MM.1S (cell line): ENCODE measurements at regions not wholly inside any gene's neighbourhood (a gene's known extent, or its start where the extent isn't known, plus 50 kb on each side); places are given as distances from the start of the nearest gene placed in this dataset.

Experiments used
- CTCF ChIP-seq: fragments of 300-600 bp; sonication (generic); IDR thresholded peaks from 2 replicates; pipeline ENCODE4 v1.5.1; 2016; ENCODE audit warnings: antibody characterized with exemption, low read length, mixed read lengths
- EZH2 ChIP-seq: fragments of 300-600 bp; sonication (generic); optimal IDR thresholded peaks from 2 replicates; pipeline ENCODE3; 2017; ENCODE audit warnings: low read depth, mild to moderate bottlenecking, antibody characterized with exemption, low read length, mixed read lengths
- EZH2phosphoT487 ChIP-seq: fragments of 300-600 bp; sonication (generic); IDR thresholded peaks from 2 replicates; pipeline ENCODE4 v1.6.1; 2018; ENCODE audit warnings: antibody characterized with exemption, low read length

DNA sequence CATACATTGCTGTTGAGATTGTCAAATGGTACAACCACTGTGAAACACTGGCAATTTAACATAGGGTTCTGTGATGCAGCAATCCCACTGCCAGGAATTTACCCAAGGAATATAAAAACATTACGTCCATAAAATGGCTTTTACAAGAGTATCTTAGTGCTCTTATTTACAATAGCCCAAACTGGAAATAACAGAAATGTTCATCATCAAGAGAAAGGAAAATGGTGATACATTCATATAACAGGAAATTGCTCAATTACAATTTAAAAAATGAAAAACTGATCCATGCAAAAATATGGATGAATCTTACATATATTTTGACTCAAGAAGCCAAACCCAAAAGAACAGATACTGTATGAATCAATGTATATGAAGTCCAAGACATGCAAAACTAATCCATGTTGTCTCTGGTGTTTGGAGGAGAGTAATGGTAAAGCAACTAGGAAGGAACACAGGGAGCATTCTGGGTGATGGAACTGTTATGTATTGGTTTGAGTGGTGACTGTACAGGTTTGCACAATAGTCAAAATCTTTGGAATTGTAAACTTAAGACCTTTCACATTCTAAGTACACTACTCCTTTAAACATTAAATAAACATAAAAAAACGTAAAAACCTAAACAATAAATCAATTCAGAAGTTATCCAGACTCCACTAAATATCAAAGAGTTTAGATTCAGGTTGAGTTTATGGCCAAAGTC is 104.8 kb upstream of the WDR75 start:
- TF ChIP-seq CTCF, result no peak
- TF ChIP-seq EZH2phosphoT487, result no peak
- TF ChIP-seq EZH2, result no peak
